ENCODE measurements at regions not wholly inside any gene's neighbourhood (a gene's known extent, or its start where the extent isn't known, plus 50 kb on each side); places are given as distances from the start of the nearest gene placed in this dataset.

DNA sequence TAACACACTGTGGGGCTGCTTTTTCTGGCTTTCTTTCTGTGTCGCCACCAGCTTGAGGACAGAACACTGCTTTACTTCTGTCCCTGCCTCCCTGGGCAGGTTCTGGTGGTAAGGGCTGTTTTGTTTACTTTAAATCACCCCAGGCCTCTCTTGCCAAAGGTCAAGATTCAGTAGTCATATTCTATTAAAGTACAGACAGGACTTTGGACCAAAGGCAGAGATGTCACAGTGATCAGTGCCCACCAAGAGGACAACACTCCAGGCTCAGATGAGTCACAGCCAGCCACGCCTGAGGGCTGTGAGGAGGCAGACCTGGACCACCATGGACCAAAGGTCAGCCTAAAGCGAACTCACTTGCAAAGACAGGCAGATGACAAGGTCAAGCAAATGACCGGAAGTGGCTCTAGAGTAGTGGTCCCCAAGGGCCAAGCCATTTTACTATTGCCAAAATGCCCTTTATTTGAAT lies 200.0 kb downstream of the RHOU start:
- H3K9me3 ChIP-seq (replicated peaks) = no peaks in the 10 kb centered on the region
- H3K27ac ChIP-seq = no peak overlapping the region
- no peaks in the 10 kb centered on the region for H3K36me3 ChIP-seq
- H3K27me3 ChIP-seq = no peaks in the 10 kb centered on the region
- no peak overlapping the region for H3K4me3 ChIP-seq
- H3K4me1 ChIP-seq = peaks cover 21% of the 10 kb centered on the region
- no peak for DNase-seq

DNA sequence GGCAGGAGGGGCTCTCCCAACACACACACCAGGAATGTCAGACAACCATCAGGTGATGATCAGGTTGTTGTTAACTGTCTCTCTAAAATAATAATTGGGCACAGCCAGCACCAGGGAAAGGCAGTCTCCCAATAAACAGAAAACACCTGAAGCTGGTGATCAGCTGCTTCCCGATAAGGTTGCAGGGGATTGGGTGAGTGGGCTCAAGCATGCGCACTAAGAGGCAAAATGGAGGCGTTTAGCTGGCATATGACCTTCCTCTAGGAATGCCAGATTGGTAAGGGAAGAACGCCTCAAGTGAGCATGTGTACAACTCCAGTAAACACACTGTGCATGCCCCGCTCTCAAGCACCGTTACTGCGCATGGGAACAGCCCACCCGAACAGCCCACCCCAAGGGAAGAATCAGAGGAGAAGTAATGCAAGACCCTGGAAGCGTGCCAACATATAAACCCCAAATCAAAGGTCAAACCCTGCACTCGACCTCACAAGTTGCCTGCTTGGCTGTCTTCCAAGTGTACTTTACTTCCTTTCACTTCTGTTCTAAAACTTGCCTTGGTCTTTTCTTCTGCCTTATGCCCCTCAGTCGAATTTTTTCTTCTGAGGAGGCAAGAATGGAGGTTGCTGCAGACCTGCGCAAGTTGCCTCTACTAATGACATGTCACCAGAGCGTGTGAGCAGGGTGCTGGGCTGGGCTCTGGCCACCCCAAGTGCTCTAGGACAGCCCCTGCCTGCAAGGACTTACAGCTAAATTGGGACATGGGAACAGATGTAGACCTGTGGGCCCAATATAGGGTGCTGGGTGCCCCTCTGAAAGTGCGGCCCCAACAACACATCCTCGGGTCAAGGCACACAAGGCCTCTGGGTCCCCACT lies 200.8 kb downstream of the RHOU start:
- Histone ChIP-seq H3K27me3 (no peaks in the 10 kb centered on the region), H3K4me3 (no peak overlapping the region), H3K9me3 (replicated peaks) (no peaks in the 10 kb centered on the region), H3K27ac (no peak overlapping the region), H3K36me3 (no peaks in the 10 kb centered on the region), H3K4me1 (peaks cover 21% of the 10 kb centered on the region)
- DNase-seq = peak; percentile 38 to 58

DNA sequence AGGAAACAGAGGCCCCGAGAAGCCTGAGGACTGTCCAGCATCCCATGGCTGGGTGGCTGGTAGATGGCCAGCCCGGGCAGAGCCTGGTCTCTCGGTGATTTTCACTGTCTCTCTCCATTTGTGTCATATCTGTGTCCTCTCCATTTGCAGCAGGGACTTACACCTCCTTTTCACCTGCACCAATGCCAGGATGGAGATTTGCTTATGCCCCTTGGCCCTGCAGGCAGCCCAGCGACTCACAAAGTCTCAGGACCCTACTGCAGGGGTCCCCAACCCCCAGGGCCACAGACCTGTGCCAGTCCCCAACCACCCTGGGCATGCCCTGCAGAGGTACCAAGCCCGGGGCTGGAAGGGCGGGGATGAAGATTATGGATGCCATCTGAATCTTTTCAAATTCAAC lies 201.6 kb downstream of the RHOU start:
- no peaks in the 10 kb centered on the region for H3K27me3 ChIP-seq
- DNase-seq = no peak
- H3K36me3 ChIP-seq = no peaks in the 10 kb centered on the region
- H3K27ac ChIP-seq = no peak overlapping the region; the same call in 1 of the 2 replicates
- H3K4me1 ChIP-seq = peaks cover 21% of the 10 kb centered on the region
- no peaks in the 10 kb centered on the region for H3K9me3 ChIP-seq (replicated peaks)
- no peak overlapping the region for H3K4me3 ChIP-seq

DNA sequence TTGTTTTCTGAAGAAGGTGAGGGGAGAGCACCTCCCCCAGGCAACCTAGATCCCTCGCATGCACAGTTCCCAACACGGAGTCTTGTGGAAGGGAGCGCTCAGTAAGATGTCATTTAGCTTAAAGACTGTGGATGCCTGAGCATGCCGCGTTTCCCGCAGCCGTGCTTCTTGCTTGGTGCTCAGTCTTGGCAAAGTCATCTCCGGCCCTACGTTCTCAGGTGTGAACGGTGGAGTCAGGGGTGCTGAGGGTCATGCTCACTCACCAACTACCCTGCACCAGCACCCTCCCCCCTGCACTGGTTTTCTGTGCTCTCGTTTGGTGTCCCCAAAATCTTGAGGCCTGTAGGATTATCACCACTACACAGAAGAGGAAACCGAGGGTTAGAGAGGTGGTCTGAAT lies 202.1 kb downstream of the RHOU start:
- peak overlapping the region; percentile 47 for H3K27ac ChIP-seq

DNA sequence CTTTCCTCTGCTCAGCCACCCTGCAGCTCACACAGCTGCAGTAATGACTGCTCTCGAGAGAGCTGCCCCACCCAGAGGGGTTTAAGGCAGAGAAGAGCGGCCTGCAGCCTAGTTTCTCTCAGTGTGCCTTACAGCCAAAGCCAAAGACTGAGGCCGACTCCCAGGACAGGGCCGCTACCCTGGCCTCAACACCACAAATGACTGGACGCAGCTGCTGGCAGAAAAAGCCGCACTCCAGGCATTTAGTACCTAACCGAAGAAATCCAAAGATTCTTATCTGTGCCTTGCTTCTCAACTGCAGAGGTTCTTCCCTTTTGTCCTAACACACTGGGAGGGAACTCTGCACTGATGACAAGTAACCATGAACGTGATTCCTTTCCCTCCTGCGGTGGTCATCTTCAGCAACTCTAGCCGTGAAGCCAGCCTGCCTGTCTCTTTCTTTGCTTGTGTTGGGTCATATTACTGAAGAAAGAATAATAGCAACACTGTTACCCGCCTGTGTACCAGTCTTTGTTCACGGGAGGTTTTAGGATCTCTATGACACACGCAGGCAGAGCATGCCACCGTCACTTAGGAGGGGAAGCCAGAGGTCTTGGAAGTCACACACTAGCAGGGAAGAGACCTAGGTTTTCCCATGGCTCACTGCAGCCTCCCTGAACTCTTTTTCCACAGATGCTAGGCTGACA lies 202.7 kb downstream of the RHOU start:
- peak overlapping the region; percentile 47 for H3K27ac ChIP-seq

More for the DNA sequence above, 202.1 kb downstream of the RHOU start:
- Histone ChIP-seq H3K36me3 (no peaks in the 10 kb centered on the region), H3K4me3 (no peak overlapping the region), H3K4me1 (peaks cover 21% of the 10 kb centered on the region), H3K9me3 (replicated peaks) (no peaks in the 10 kb centered on the region), H3K27me3 (no peaks in the 10 kb centered on the region)
- DNase-seq = no peak

DNA sequence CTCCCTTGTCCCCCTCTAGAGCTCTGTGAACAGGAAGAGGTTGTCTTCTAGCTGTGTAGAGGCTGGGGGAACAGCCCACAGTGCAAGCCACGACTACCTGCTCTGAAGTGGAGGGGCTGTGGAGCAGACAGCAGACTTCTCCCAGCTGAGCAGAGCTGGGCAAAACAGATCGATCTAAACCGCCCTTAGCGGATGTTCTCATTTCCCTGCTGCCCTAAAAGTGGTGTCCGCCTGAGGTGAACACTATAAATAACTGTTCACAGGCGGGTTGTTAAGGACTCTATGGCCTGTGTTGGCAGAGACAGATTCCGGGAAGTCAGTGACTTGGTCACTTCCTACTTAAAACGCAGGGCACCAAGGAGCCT lies 203.2 kb downstream of the RHOU start:
- H3K9me3 ChIP-seq (replicated peaks) = no peaks in the 10 kb centered on the region
- H3K4me3 ChIP-seq = peak overlapping the region; percentile 13
- peaks cover 21% of the 10 kb centered on the region for H3K4me1 ChIP-seq
- H3K27me3 ChIP-seq = no peaks in the 10 kb centered on the region
- peak overlapping the region; percentile 47 for H3K27ac ChIP-seq
- no peaks in the 10 kb centered on the region for H3K36me3 ChIP-seq
- DNase-seq = no peak

More for the DNA sequence above, 202.7 kb downstream of the RHOU start:
- peaks cover 21% of the 10 kb centered on the region for H3K4me1 ChIP-seq
- no peaks in the 10 kb centered on the region for H3K36me3 ChIP-seq
- peak overlapping the region; percentile 13 for H3K4me3 ChIP-seq
- peak; percentile 82 to 85 for DNase-seq
- no peaks in the 10 kb centered on the region for H3K27me3 ChIP-seq
- no peaks in the 10 kb centered on the region for H3K9me3 ChIP-seq (replicated peaks)

DNA sequence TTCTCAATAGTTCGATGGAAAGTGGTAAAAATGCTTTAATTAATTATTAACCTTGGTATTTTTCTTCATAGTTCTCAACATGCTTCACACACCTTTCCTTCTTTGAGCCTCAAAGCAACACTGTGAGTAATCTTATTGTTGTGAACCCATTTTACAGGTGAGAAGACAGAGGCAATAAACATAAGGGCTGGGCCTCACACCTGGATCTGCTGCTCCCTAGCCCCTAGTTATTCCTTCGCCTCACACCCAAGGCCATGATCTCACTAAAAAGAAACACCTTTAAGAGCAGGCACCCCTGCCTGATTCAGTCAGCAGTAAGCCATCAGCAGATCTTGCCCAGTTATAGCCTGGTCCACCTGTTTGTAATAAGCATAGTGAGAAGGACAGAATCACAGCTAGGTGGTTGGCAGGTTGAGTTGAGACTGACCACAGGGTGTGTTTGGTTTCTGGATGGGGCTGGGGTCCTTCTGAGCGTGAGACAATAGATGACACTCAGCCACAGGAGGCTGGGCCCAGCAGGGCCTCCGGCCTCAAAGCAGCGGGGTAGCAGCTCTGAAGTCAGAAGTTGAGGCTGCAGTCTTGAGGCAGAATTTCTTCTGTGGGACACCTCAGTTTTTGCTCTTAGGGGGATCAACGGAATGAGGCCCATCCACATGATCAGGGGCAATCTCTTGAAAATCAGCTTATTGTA lies 203.9 kb downstream of the RHOU start:
- no peaks in the 10 kb centered on the region for H3K9me3 ChIP-seq (replicated peaks)
- no peaks in the 10 kb centered on the region for H3K27me3 ChIP-seq
- no peak for DNase-seq
- H3K27ac ChIP-seq = no peak overlapping the region; the same call in 1 of the 2 replicates
- no peak overlapping the region for H3K4me3 ChIP-seq
- peaks cover 21% of the 10 kb centered on the region for H3K4me1 ChIP-seq
- no peaks in the 10 kb centered on the region for H3K36me3 ChIP-seq

DNA sequence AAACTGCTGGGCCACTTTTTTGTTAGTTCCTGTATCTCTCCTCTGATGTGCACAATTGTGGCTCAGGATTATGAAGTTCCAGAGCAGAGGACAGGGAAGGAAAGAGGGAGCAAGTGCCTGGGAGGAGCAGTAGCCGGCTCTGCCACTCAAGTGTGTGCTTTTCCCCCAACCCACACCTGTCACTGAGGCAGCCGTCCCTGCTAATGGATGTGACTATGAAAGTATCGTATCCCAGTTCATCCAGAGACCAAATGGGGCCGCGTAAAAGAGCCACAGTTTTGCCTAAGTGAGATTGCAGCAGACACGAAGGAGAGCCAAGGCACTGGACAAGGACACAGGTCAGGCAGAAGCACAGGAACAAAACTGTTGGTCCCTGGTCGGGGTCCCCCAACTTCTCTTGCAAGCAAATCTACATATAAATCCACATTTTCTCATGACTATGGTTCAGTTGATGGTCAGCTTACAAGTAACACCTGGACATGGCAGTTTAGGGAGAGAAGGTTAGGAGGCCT lies 204.7 kb downstream of the RHOU start:
- Histone ChIP-seq H3K36me3 (no peaks in the 10 kb centered on the region), H3K27ac (no peak overlapping the region), H3K9me3 (replicated peaks) (no peaks in the 10 kb centered on the region), H3K27me3 (no peaks in the 10 kb centered on the region), H3K4me3 (no peak overlapping the region), H3K4me1 (peaks cover 21% of the 10 kb centered on the region)
- DNase-seq = peak in 1 of 2 experiments; percentile 23

DNA sequence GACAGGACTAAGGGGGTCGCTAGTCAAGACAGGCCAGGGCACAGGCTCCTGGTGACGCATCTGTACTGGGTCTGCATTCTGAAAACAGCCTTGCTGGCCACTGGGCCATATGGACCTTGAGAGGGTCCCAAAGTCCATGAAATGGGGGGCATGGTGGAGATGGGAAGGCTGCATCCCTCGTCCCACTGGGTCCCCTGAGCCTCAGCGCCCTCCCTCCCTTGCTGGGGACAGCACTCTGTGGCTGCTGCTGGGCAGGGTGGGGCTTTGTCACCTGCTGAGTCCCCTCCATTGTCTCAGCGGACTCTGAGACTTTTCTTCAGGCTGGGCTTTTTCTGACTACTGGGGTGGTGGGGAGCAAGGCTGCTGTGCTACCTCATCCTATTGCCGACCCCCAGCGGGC lies 205.2 kb downstream of the RHOU start:
- H3K4me1 ChIP-seq = peaks cover 21% of the 10 kb centered on the region
- H3K36me3 ChIP-seq = no peaks in the 10 kb centered on the region
- no peak overlapping the region for H3K27ac ChIP-seq
- H3K4me3 ChIP-seq = no peak overlapping the region
- DNase-seq = no peak
- no peaks in the 10 kb centered on the region for H3K9me3 ChIP-seq (replicated peaks)
- H3K27me3 ChIP-seq = no peaks in the 10 kb centered on the region

DNA sequence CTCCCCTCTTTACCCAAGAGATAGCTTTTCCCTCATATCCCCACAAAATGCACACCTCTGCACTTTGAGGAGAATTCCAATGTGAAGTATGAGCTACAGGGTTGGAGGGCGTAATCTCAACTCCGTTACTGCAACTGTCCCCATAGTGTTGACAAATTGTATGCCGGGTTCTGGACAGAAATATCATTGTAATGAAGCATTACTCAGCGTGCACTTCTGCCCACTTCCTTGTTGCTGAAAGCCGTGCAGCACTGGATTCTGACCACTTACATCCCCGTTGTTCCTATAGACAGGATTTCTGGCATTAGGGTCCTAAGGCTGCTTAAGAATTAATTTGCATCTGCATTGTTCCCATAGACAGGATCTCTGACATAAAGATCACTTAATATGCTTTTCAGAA lies 205.6 kb downstream of the RHOU start:
- no peaks in the 10 kb centered on the region for H3K27me3 ChIP-seq
- H3K27ac ChIP-seq = no peak overlapping the region
- H3K4me3 ChIP-seq = no peak overlapping the region

DNA sequence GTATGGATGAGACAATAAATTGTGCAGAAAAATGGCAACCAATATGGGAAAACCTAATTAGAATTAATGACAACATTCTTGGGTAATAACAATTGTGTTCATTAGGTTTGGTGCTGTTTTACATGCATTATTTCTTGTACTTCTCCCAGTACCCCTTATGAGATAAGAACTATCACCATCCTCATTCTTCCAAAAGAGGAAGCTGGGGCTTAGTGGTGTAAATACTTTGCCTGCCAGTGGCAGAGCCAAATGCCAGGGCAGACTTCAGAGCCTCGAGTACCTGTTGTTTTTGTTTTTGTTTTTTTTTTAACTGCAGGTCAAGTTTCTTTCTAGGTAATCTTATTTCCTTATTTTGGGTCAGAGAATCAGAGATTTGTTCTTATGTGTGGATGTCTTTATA lies 206.4 kb downstream of the RHOU start:
- DNase-seq = no peak

More for the DNA sequence above, 205.6 kb downstream of the RHOU start:
- Histone ChIP-seq H3K9me3 (replicated peaks) (no peaks in the 10 kb centered on the region), H3K4me1 (peaks cover 19% of the 10 kb centered on the region), H3K36me3 (no peaks in the 10 kb centered on the region)
- DNase-seq = no peak

DNA sequence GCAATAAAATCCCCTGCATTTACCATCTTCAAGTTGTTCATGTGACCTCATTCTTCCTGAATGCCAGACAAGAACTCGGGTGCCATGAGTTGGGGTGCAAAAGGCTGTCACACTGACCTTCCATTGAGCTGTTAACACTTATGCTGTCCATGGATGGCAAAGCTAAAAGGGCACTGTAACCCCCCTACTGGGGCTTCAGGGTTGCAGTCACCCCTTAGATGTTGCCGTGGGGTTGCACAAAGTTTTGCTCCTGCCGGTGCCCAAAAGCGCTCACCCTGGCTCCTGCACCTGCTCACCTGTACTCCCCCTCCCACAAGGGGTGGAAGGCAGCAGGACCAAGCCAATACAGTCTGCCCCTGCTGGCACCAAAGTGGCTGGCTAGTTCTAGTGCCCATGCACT lies 208.2 kb downstream of the RHOU start:
- H3K4me3 ChIP-seq = no peak overlapping the region
- H3K9me3 ChIP-seq (replicated peaks) = no peaks in the 10 kb centered on the region
- no peak overlapping the region for H3K27ac ChIP-seq
- no peak for DNase-seq
- H3K36me3 ChIP-seq = no peaks in the 10 kb centered on the region
- no peaks in the 10 kb centered on the region for H3K27me3 ChIP-seq
- peaks cover 2% of the 10 kb centered on the region for H3K4me1 ChIP-seq

More for the DNA sequence above, 206.4 kb downstream of the RHOU start:
- Histone ChIP-seq H3K27ac (no peak overlapping the region), H3K9me3 (replicated peaks) (no peaks in the 10 kb centered on the region), H3K36me3 (no peaks in the 10 kb centered on the region), H3K27me3 (no peaks in the 10 kb centered on the region), H3K4me3 (no peak overlapping the region), H3K4me1 (peaks cover 14% of the 10 kb centered on the region)

DNA sequence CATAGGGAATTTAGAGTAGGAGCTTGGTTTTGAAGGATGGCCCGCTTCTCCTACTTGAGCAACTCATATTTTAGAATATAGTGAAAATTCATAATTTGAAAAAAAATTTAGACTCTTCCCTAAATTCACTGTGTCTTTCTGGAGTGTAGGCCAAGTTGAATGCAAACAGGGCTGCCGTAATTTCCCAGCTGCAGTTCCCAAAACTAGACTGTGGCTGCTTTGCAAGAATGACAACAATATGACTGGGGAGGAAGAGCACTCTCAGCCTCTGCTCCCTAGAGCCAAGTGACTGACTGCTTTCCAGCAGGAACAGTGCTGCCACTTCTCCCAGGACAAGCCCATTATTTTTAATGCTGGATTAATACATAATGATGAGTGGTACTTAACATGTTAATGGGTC lies 209.0 kb downstream of the RHOU start:
- Histone ChIP-seq H3K4me3 (no peak overlapping the region), H3K4me1 (no peaks in the 10 kb centered on the region), H3K9me3 (replicated peaks) (no peaks in the 10 kb centered on the region), H3K36me3 (no peaks in the 10 kb centered on the region), H3K27me3 (no peaks in the 10 kb centered on the region), H3K27ac (no peak overlapping the region)
- DNase-seq = no peak

DNA sequence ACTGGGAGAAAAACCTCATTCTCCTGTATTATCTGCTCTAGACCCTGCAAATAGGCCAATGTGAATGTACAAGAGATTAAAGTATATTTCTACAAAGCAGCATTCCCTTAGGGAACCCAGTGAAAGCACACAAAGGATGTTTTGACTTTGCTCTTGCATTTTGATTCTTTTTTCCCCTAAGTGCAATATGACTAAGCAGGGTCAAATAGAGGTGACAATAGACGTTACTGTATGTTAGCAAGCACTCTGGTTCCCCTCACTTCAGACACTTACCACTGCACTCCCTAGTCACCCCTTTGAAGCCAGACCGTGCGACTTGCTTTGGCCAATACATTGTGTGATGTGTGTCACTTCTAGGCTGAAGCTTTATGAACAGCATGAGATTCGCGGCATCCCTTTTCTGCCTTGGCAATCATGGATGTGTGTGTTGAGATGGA lies 209.7 kb downstream of the RHOU start:
- Histone ChIP-seq H3K27ac (no peak overlapping the region), H3K36me3 (no peaks in the 10 kb centered on the region), H3K27me3 (no peaks in the 10 kb centered on the region), H3K4me1 (no peaks in the 10 kb centered on the region), H3K9me3 (replicated peaks) (no peaks in the 10 kb centered on the region), H3K4me3 (no peak overlapping the region)
- DNase-seq = no peak

DNA sequence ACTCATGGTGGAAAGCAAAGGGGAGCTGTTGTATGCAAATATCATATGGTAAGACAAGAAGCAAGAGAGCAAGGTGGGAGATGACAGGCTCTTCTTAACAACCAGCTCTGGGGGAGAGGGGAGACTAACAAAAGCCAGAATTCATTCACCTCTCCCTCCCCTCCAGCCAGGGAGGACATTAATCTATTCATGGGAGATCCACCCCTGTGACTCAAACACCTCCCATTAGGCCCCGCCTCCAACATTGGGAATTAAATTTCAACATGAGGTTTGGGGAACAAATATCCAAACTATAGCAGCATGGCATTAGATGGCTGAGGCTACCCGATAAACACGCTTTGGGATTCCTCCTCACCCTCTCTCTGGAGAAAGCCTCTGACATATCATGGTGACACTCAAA lies 210.6 kb downstream of the RHOU start:
- Histone ChIP-seq H3K36me3 (no peaks in the 10 kb centered on the region), H3K27me3 (no peaks in the 10 kb centered on the region), H3K4me1 (no peaks in the 10 kb centered on the region), H3K4me3 (no peak overlapping the region), H3K27ac (no peak overlapping the region), H3K9me3 (replicated peaks) (no peaks in the 10 kb centered on the region)
- DNase-seq = no peak
